Hepatocyte (in vitro differentiated cells): ENCODE measurements at regions not wholly inside any gene's neighbourhood (a gene's known extent, or its start where the extent isn't known, plus 50 kb on each side); places are given as distances from the start of the nearest gene placed in this dataset.

Source experiments
- EZH2 ChIP-seq: fragments of 200-600 bp; sonication (generic); IDR thresholded peaks from 2 replicates; pipeline ENCODE4 v1.6.1; 2016; ENCODE audit warnings: antibody characterized with exemption, mild to moderate bottlenecking, borderline replicate concordance
- TF ChIP-seq, protein P1 (sequence below): fragments of 200-600 bp; sonication (generic); IDR thresholded peaks from 2 replicates; pipeline ENCODE4 v1.5.1; 2016; ENCODE audit warnings: antibody characterized with exemption, mild to moderate bottlenecking; ENCODE audit not compliant: poor library complexity

DNA sequence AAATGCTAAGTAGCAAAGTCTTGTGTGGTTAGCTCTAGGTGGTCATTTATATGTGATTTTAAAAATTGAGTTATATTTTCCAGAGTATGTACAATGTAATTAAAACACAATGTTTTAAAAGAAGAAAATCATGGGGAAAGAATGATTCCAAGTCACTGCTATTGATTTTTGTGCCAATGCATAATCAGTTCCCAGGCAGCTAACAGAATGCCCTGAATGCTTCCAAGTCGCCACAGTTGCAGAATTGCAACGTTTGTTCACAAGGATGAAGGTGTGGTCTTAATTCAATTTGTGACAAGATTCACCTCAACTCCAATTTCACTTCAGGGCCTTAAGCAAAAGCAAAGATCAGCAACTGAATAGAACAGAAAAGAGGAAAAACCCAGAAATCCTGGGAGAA lies 200.4 kb downstream of the SPP2 start:
- TF ChIP-seq, protein P1, sequence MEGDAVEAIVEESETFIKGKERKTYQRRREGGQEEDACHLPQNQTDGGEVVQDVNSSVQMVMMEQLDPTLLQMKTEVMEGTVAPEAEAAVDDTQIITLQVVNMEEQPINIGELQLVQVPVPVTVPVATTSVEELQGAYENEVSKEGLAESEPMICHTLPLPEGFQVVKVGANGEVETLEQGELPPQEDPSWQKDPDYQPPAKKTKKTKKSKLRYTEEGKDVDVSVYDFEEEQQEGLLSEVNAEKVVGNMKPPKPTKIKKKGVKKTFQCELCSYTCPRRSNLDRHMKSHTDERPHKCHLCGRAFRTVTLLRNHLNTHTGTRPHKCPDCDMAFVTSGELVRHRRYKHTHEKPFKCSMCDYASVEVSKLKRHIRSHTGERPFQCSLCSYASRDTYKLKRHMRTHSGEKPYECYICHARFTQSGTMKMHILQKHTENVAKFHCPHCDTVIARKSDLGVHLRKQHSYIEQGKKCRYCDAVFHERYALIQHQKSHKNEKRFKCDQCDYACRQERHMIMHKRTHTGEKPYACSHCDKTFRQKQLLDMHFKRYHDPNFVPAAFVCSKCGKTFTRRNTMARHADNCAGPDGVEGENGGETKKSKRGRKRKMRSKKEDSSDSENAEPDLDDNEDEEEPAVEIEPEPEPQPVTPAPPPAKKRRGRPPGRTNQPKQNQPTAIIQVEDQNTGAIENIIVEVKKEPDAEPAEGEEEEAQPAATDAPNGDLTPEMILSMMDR = no peak
- TF ChIP-seq EZH2 = no peak
